ENCODE measurements at regions not wholly inside any gene's neighbourhood (a gene's known extent, or its start where the extent isn't known, plus 50 kb on each side); places are given as distances from the start of the nearest gene placed in this dataset.
A peak's percentile ranks its signal among the peaks of the same experiment; 100 is the strongest.

- no peak for DNase-seq
Measured at GRCh38 chr18:10229458-10229857, 225.0 kb upstream of the APCDD1 start.

- peak in 1 of 2 experiments; percentile 10 for DNase-seq
Measured at GRCh38 chr18:10230072-10230471, 224.4 kb upstream of the APCDD1 start.

GRCh38 chr18:10231220-10231619, 223.2 kb upstream of the APCDD1 start:
- DNase-seq, result no peak

DNA sequence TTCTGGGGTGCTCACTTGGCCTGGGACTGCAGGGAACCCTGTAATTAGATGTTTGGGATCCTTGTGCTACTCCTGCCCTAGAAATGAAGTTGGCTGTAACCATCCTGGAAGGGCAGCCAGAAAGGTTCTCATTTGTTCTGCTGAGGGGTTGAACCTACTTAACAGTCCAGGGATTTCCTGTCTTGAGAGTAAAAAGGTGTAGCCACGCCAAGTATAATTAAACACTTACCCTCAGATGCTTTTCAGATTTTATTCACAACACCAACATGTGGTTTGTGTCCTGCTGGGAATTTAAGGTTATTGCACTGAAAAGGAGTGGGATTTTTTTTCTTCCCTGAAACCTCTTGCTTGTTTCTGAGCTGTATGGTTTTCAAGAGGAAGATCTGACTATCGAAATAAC, 222.4 kb upstream of the APCDD1 start:
- DNase-seq, result no peak

DNA sequence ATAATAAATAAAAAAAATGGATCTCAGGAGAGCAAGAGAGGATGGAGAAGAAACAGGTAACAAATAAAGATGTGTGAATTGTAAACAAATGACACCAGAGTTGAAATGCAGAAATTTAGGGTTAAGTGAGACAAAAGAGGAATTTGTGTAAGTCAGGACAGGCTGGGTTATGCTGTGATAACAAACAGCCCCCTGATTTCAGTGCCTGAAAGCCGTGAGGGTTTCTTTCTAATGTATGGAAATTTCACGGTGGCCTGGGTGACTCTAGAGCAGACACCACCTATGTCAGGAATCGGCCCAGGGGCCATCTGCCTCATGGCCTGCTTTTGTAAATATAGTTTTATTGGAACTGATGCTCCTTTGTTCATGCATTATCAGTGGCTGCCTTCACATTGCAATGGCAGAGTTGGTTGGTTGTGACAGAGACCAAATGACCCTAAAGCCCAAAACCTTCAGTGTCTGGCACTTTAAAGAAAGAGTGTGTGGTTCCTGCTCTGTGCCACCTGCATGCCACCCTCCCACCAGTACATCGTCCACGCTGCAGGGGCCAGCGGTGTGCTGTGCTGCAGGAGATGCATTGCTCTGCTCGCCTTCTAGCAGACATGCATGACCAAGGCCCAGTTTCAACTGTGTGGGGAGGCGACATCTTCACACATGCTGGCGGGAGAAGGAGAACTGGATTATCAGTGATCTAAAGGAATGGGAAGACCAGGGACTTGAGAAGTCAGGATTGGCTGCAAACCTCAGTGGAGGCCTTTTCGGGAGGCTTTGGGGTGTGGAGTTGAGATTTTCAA, 221.2 kb upstream of the APCDD1 start:
- DNase-seq, result no peak

GRCh38 chr18:10234281-10234680, 220.2 kb upstream of the APCDD1 start:
- no peak for DNase-seq

DNA sequence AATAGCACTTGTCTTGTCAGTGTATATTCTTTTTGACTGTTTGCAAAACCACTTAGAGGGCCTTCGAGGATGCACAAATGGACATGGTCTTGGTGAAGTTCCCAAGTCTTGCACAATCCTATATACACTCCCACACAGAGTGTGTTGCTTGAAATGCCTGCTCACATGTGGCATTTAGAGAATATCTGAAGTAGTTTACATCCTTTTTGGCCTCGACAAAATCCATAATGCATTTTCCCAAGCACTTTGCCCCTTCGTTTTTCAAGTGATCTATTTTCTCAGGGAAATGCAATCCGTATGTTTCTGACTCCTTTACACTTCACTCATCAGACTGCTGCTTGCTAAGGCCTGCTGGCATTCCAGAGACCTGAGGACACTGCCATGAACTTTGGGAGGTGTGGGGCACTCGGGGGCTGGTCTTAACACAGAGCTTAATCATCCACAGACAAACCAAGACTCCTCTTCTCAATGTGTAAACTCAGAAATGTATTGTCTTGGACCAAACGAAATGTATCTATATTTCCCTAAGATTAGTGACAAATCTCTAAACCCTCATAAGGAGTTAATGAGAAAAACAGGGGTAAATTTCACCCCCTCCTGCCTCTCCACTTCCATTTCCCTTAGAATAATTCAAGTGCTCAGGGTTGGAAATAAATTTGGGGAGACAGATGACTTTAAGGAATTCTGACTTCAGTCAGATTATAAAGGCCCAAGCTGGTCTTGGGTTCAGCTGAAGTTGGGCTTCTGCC, 219.3 kb upstream of the APCDD1 start:
- no peak for DNase-seq

DNA sequence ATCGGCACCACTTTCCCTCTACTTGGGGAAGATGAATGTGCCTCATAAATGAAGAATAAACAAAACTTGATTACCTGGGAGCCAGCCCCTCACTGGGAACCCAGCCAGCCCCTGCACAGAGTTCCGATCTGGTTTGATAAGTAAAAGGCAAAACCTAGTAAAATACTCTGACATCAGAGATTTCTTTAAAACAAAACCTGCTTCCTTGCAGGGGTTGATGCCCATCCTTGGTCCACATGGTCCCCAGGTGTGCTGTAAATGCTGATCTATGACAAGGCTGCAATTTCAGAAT, 218.8 kb upstream of the APCDD1 start:
- DNase-seq, result no peak

DNA sequence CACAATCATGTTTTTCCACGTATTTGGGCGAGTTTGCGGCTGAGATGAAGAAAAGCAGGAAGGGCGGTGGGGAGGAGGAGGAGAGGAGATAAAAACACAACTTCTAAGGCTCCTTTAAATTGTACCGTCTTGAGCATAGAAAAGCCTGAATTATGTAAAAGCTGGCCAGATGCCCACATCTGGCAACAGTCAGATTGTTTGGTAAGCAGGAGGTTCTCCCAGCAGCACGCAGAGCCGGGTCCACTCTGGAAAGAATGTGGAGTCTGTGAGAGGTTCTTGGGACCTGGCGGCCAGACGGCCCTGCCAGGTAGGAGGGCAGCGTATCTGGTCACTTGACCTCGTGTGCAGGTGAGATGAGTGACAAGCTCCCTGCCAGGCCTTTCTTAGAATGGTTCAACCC, 215.3 kb upstream of the APCDD1 start:
- DNase-seq, result no peak

GRCh38 chr18:10239991-10240634, 214.3 kb upstream of the APCDD1 start:
- no peak for DNase-seq

GRCh38 chr18:10240973-10241372, 213.5 kb upstream of the APCDD1 start:
- no peak for DNase-seq

- DNase-seq, result no peak
Measured at GRCh38 chr18:10241579-10241978, 212.9 kb upstream of the APCDD1 start.

DNA sequence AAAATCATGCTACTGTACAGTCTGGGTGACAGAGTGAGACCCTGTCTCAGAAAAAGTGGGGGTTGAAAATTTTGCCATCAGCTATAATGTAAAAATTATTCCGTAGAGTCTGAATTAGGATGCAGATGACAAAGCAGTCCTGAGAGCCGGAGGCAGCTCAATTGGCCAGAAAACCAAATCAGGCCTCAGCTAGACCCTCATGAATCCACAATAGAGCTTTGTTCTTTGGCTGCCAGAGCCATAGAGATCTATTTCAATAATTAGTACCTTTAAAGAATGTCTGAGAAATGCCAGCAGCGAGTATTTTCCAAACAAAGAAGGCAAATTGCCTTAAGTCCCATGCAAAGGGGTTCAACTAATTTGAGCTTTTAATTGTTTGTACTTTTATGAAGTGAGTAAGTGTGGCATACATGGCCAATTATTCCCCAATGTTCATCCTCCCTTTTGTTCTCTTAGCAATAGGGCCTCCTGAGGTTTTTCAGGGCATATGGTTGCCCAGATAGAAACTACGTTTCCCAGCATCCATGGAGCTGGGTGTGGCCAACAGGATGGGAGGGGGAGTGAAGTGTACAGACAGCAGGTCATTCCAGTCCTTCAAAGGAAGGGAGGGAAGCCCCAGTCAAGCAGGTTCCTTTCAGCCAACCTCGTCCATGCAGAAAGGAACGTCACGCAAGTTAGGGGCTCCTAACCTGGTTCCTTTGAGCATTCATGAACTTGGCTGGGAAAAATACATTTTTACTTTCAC, 211.3 kb upstream of the APCDD1 start:
- peak in 1 of 2 experiments; percentile 29 for DNase-seq

- DNase-seq, result no peak
Measured at GRCh38 chr18:10244341-10244740, 210.1 kb upstream of the APCDD1 start.

DNA sequence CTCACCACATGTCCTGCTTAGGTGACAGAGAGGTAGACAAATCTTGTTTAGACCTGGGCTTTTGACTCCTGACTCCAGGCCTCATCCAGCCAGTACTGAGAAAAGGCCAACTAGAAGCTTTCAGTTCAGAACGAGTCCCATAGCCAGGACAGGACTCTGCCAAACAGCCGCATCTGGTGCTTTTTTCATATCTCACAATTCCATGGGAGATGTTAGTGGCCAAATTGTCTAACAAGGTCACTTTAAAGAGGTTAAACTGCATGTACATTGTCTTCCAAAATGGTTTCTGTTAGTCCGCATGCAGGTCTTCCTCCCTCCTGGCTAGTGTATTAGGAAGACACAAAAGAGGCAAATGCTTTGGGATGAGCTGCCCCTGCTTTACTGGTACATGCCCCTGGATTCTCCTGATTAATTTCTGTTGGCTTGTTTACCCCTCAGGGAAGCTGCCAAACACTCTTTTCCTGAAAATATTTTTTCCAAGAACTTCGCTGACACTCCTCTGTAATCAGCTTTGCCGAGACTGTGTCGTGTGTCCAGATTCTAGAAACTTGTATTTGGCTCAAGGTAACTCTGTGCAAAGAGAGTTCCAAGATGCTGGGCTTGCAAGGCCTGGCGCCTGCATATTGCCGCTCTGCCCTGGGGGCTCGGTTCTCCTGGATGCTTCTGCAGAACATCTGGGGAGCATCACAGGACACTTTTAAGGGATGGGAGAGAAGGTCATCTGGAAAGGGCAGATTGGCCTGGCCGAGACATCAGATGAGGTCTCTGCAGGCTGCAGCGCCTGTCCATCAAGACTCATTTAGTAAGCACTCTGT, 209.2 kb upstream of the APCDD1 start:
- no peak for DNase-seq

DNA sequence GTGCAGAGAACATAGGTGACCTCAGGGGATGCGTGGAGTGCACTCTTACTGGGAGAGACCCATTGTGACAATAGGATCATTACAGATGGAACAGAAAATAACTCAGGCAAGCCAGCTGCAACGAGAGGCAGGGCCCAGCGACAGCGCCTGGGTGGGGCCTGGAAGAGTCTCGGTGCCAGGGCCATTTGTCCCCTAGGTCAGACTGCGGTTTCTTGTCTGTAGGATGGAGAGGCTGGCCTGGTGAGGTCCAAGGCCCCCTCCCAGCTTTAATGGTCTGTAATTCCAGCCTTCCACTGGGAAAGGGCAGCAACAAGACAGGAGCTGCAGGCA, 208.6 kb upstream of the APCDD1 start:
- DNase-seq, result no peak

DNA sequence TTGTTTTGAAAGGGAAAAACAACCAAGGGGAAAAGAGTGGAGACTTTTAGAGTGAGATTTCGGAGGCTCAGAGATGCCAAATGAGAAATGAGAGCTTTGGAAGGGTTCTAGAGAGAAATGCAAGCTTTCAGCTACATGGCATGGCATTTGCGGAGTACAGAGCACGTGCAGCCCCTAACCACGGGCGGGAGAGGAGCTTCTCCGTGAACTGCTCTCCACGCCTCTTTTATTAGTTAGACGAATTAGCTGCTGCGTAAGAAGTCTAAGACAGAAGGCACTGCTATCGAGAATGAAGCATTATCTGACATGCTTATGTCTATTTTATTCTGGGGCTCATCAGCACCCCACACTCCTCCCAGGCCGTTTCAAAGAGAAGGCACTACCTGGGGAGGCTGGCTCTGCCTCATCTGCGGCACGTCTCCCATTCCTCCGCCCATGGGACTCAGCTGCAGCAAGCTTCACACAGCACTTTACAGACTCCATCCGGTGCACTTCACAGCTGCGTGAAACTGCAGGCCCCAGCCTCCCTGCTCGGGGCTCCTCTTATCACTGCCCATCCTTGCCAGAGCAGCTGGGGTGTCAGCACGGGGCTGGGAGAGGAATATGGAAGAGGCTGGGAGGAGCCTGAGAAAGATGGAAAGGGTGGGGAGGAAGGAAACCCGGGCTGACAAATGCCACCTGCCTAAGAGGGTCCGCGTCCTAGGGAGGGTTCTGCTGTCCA, 207.3 kb upstream of the APCDD1 start:
- DNase-seq, result peak; percentile 17 to 70

DNA sequence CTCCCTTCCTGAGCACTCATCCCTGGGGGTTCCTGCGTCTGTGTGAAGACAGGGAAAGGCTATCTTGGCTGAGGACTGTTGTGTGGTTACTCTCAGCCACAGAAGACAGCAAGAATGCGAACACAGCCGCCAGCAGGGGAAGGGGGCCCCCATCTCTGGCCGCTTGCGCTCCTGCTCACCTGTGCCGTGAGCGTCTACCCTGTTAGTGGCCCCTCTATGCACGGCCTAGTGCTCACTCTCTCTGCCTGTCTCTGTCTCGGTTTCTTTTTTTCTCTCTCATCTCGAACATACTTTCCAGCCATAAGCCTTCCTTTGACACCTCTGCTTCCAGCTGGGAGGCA, 206.7 kb upstream of the APCDD1 start:
- DNase-seq, result no peak

GRCh38 chr18:10248738-10249137, 205.7 kb upstream of the APCDD1 start:
- DNase-seq, result no peak

DNA sequence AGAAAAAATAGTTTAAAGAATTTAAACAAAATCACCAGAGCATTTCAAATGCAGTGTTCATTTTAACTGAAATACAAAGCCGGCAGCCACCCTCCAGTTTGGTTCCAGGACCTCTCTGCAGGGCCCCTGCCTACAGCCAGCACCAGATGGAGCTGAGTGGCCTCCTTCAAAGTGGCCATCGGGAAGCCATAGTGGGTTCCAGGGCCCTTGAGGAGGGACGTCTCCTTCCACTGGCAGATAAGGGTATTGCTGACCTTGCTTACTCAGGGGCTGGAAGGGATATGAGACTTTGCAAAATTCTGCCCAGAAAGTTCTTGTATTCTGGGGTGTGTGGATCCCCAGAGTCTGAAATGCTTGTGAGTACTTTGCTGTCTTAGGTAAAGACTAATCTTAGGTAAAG, 205.2 kb upstream of the APCDD1 start:
- DNase-seq, result peak; percentile 45 to 77

DNA sequence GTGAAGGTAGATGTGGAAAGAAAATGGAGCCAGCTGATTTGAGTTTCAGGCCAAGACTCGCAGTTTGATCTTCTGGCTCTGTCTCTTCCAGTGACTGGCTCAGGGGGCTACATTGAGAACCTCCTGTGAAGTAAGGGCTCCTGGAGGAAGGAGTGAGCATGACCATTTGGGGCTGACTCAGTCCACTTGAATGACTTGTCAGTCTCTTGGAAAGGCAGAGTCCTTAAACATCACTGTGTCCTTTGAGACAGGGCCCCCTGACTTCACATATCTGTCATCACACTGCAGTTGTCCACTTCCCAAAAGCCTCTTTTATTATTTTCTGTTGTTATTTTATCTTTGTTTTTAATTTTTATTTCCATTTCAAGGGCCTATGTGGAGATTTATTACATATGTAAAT, 204.6 kb upstream of the APCDD1 start:
- no peak for DNase-seq

GRCh38 chr18:10252494-10252893, 201.9 kb upstream of the APCDD1 start:
- no peak for DNase-seq

All from NCI-H524 (cell line).